HG03280 (cell line): ENCODE measurements at regions not wholly inside any gene's neighbourhood (a gene's known extent, or its start where the extent isn't known, plus 50 kb on each side); places are given as distances from the start of the nearest gene placed in this dataset.
"Not testable (repeated sequence)": the region's sequence is repeated elsewhere in the genome, so short reads cannot be mapped to it uniquely, and the experiment has no call there.

Experiments
- ATAC-seq: cut with Tn5 transposase; IDR thresholded peaks from one replicate; pipeline ENCODE4 v1.9.1; 2021; ENCODE audit warnings: mild to moderate bottlenecking, moderate library complexity; ENCODE audit not compliant: unreplicated experiment

DNA sequence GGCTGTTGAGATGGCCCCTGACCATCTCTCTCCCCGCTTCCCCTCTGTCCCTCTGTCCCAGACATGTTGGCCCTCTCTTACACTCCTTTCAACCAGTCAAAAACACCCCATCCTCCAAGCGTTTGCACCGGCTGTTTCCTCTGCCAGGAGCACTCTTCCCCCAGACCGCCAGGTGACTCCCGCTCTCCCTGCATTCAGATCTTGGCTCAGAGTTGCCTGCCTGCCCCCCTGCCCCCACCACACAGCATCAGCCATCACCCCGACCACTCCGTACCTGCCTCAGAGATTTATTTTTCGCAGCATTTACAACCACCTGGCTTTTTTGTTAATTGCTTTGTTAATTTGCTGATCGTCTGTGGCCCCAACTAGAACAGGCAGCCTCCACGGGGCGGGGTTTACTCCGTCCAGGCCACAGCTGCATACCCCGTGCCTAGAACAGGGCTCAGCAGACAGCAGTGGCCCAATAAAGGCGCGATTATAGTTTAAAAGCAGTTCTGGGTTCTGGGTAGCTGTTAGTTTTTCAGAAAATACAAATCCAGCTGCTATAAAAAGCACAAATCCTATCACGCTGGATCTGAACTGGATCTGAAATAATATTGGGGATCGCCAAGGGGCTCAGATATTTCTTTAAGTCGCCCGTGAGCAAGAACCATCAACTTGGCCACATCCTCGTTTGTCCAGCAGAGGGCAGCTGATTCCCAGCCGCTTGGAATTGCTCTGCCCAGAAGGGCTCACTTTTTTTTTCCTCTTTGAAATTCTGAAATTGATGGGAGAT lies 173.6 kb downstream of the IRF8 start:
- no peak for ATAC-seq

DNA sequence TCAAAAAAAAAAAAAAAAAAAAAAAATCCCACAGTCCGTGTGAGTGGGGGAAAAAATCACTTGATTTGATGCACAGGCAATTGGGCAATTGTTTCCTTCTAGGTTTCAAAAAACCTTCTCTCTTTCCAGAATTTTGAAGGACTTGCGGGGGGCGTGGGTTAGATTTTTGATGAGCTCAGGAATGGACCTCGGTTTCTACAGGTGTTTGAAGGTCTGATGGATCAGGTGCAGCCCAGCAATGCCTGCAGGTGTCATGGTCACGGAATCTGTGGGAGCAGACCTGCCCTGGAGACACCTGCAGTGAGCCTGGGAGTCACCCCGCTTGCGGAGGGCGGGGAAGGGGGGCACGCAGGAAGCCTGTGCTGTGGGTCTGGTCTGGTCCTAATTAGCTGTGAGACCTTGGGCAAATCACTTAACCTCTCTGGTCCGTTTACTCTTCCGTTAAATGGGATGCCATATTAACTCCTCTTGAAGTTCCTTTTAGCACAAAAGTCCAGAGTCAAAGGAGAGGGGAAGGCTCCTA lies 174.2 kb downstream of the IRF8 start:
- ATAC-seq: no peak

DNA sequence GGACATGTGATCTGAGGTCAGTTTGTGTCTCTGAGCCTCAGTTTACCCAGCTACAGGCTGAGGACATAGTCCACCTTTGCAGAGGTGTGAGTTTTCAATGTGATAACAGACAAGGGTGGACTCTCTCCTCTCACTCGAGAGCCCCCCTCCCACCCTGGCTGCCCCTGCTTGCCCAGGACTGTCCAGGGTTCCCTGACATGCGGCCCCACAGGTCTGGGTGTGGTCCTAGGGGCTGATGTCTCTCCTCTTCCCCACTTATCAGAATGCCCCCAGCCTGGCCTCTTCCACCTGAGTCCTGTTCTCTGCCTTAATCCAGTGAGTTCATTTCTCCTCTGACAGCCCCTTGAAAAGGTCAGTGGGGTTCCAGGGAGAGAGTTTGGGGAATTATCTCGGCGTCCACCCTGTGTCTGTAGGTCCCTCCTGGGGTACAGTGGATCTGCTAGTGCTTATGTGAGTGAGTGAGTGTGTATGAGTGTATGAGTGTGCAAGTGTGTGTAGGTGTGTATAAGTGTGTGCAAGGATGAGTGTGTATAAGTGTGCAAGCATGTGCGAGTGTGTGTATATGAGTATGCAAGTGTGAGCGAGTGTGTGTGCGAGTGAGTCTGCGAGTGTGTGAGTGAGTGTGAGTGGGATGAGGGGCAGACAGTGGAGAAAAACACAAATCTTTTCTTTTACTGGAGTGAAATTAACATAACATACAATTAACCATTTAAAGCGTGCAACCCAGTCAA lies 175.0 kb downstream of the IRF8 start:
- ATAC-seq: no peak

DNA sequence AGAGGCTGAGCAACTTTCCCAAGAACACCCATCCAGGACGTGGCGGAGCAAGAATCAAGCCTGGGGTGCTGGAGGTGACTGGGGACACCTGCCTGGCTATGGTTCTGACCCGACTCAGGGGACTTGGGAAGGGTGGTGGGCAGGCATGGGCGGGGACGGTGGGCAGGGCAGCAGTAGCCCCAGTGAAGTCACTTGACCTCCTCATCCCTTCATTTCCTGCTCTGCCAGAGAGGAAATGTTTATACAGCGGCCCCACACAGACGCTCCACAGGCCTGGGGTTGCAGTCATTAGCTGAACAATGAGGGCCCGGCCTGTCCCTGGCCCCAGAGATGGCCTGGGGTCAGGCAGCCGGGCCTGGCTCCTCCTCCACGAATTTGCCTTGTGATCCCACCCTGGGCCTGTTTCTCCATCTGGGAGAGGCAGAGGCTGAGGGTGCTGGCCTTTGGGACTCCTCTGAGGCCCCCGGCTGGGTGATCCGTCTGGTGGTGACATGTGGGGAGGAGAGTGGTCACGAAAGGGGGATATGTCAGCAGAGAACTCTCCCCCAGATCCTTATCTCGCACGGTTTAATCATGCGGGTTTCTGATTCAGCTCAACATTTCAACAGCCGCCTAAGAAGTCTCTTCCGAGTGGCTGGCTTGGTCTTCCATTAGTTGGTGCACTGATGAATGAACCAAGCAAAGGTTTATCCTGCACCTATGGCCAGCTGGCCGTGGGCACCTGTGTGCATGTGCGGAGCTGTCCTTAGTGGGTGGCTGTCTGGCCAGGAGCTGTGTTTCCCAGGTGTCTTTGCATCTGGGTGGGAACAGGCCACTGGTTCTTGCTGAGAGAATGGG lies 175.9 kb downstream of the IRF8 start:
- ATAC-seq: no peak

DNA sequence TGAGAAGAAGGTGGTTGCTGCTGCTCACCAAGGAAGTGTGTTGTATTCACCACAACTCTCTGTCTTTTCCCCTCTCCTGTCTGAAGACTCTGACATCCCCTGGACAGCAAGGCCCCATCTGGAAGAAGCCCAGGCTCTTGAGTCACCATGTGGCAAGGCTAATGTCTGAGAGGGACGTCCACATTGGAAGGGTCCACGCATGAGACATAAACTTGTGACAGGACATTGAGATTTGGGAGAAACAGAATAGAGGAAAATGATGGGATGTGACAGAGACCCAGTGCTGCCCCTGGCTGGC lies 176.5 kb downstream of the IRF8 start:
- ATAC-seq: no peak

DNA sequence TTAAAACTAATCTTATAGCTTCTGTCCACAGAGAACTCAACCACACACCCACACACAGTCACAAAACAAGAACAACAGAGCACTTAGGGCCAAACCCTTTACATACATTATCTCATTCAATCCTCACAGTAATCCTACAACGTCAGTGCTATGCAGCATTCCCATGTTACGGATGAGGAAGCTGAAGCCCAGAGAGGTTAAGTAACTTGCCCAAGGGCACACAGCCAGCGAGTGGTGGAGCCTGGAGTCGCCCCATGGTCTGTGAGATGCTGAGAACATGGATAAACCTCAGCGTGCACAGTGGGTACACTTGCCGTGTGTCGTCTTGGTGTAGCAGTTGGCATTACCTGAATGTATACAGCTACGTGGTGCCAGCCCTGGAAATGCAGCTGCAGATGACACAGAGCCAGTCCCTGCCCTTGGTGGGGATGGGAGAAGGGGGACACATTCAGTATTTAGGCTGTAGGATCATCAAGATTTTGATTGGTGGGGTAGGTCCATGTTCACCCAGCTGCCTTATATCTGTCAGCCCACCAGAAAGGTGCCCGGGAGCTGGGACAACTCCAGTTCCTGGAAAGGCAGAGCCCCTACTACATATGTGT lies 177.0 kb downstream of the IRF8 start:
- no peak for ATAC-seq

DNA sequence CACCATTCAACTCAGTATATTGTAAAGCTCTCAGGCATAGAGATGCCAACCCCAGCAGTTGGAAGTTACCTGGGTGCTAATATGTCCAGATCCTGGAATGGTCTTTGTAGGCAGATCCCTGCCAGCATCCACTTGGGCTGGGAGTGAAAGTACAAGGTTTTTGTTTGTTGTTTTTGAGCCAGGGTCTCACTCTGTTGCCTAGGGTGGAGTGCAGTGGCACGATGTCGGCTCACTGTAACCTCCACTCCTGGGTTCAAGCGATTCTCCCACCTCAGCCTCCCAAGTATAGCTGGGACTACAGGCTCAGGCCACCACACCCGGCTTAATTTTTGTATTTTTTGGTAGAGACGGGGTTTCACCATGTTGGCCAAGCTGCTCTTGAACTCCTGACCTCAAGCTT lies 177.6 kb downstream of the IRF8 start:
- no peak for ATAC-seq

DNA sequence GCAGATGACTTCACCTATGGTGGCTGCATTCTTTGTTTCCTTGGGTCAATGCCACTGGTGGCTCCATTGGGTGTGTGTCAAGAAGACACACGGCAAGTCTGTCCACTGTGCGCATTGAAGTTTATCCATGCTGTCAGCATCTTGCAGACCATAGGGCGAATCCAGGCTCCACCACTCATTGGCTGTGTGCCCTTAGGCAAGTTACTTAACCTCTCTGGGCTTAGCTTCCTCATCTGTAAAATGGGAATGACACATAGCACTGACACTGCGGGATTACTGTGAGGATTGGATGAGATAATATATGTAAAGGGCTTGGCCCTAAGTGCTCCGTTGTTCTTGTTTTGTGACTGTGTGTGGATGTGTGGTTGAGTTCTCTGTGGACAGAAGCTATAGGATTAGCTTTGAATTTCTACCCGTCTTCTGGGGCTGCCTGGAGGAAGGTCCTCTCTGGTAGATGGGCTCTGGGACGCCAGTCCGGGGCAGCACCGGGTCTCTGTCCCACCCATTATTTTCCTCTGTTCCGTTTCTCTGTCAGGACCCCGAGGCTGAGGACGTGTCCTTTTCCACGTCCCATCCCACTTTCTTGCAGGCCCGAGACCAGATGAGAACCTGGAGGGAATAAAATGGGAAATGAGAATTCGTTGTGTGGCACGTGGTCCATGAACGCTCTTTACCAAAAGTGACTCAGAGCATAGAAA lies 178.4 kb downstream of the IRF8 start:
- no peak for ATAC-seq

DNA sequence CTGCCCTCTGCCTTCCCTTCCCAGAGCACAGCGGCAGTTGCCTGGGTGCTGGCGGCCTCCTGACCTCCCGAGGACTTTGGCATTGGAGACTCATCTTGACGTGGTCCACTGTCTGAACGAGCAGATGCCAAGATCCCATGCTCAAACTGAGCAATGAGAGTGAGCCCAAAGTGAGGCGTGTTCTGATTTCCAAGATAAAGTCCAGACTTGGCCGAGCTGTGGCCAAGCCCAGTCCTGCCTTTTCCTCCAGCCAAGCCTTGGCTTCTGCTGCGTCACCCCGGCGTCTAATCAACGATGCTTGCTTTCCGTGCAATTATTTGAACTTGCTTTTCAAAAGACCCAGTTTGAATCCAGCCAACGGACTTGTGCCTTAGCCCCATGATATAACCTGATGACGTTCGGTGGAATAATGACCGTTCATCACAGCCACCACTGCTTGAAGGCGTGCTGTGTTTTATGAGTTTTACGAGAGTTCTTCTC lies 179.2 kb downstream of the IRF8 start:
- ATAC-seq: no peak

DNA sequence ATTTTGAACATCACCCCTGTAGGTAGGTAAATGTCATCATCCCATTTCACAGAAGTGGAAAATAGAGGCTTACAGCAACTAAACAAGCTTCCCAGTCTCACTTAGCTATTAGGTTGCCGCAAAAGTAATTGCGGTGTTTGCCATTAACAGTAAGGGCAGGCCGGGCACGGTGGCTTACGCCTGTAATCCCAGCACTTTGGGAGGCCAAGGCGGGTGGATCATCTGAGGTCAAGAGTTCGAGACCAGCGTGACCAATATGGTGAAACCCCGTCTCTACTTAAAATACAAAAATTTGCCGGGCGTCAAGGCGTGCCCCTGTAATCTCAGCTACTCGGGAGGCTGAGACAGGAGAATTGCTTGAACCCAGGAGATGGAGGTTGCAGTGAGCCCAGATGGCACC lies 179.7 kb downstream of the IRF8 start:
- ATAC-seq: not testable (repeated sequence)

DNA sequence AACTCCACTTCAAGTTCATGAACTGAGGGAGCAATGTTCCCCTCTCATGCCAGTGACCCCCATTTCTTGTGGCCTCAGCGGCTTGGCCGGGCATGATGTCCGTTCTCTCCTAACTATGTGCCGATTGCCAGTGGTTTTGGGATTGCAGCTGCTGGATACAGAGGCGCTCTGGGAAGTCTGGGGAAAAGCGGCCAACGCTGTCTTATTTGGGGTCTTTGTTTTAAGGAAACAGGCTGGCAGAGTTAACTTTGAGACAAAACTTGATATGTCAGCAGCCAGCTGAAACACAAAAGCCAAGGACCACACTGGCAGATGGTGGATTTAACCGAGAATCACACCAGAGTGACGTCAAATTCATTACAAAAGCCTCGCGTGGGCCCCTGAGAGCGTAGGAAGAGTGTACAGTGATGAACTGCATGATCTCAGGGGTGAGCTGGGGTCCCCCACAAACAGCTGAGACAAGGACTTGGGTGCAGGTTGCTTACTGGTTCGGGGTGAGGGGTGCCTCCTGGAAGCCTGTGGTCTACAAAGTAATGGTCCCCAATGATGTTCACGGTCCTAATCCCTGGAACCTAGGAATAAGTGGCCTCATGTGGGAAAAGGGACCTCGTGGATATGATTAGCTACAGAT lies 180.4 kb downstream of the IRF8 start:
- ATAC-seq: no peak

DNA sequence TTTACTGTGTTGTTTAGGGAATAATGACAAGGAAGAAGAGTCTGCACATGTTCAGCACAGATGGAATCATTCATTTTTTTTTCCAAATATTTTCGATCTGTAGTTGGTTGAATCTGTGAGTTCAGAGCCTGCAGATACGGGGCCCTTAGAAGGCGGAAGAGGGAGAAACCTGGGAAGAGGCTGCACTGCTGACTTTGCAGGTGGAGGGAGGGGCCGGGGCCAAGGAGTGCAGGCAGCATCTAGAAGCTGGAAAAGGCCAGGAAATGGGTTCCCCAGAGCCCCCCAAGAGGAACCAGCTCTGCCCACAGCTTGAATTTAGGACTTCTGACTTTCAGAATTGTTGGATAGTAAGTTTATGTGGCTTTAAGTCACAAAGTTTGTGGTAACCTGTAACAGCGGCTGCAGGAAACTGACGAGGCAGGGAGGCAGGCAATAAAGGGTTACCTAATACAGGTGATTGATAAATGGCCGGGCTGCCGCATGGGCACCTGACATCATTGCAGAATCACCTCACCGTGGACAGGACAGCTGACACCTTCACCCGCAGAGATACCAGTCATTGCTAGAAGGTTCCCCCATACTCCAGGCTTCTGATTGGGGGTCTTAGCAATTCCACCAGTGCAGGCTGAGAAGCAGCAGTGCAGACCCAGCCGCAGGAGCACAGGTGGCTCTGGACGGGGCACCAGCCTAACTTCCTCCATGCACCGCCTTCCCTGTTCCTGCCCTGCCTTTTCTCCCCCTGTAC lies 181.3 kb downstream of the IRF8 start:
- no peak for ATAC-seq

DNA sequence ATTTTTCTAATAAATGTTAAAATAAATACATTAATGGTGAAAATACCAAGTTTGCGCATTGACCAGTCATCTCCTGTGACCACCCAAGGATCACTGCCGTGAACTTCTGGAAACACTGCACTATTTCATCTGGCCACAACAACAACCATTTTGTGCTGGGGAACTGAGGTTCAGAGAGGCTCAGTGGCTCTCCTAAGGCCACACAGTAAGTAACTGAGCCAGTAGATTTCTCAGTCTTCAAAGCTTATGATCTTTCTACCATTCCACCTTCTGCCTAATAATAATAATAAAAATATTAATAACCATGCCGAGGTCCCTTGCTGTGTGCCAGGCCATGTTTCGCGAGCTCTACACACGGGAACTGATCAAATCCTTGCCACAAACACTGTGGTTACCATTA lies 182.0 kb downstream of the IRF8 start:
- no peak for ATAC-seq

DNA sequence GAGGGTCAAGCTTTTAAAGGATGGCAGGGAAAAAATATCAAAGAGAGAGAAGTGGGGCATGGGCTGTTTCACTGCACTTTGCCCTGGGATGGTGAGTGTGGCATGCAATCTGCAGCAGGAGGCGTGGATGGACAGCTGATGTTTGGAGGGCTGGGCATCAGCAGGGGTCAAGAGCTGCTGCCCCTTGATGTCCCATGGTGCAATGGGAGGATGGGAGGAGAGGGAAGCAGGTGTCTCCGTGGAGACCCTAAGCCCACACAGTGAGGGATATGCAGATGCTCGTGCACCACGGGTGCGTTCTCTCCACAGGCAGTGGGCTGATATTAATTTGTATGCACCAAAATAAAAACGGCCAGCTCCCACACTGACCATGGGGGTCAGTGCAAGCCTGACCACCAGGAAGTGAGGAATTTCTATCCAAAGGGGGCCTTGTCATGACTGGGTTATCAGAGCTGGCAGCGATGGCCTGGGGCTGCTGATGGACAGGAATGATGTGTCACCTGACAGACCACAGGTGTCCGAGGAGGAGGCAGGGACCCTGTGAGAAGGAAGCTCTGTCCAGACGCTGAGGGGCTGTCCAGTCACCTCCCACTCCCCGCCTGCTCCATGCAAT lies 183.6 kb downstream of the IRF8 start:
- no peak for ATAC-seq

DNA sequence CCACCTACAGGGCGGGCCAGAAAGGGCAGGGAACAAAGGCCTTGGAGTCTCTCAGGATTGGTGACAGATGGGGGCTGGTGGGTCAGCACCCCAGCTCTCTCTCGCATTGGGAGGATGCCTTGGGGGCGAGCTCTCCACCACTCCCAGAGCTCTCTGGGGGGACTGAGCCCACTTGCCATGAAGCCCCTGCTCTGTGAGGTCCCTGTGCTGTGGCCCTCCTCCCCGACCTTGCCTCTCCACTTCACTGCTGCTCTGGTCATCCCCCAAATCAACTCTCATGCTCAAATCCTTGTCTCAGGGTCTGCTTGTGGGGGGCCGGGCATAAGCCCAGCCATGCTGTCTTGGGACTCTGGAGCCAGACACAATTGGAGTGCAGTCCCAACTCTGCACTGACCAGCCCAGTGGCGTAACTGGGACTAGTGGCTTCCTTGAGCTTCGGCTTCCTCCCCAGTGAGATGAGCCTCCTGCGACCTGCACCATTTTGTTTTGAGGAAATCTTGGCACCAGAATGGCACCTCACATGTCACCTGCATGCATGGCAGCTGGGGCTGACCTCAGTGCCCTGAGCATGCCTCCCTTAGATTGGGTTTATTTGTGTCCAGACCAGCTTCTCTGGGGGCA lies 184.5 kb downstream of the IRF8 start:
- ATAC-seq: no peak

DNA sequence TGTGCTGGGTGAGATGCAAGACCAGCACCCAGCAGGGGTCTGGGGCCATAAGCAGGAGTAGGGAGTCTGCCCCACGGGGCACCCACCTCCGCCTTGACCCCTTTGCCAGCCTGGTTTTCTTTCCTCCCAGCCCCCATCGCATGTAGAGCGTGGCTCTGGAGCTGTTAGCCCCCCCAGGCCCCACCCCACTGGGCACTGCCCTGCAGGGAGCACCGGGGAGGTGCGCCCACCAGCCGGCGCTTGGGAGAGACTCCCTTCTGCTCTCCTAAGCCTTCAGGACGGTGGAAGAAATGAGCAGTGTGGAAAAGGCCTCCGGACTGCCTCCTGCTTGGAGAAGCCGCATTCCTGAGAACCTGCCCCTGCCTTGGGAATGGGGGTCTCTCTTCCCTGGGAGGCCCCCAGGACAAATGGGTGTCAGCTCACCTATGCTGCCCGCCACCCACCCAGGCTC lies 186.2 kb downstream of the IRF8 start:
- ATAC-seq: no peak

DNA sequence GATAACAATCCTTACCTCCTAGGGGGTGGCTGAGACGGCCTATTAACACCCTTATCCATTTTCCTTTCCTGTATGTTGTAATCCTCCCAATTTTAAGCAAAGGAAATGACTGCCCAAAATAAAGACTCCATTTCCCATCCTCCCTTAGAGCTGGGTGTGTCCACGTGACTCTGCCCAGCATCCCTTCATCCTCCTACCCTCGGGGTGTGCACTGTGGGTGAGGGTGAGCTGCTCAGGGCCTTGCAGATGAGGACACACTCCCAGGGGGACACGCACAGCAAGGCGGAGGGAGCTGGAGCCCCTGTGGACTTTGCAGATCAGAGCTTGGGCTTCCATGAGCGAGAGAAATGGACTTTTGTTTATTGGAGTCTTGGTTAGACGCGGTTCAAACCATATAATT lies 186.8 kb downstream of the IRF8 start:
- ATAC-seq: no peak

DNA sequence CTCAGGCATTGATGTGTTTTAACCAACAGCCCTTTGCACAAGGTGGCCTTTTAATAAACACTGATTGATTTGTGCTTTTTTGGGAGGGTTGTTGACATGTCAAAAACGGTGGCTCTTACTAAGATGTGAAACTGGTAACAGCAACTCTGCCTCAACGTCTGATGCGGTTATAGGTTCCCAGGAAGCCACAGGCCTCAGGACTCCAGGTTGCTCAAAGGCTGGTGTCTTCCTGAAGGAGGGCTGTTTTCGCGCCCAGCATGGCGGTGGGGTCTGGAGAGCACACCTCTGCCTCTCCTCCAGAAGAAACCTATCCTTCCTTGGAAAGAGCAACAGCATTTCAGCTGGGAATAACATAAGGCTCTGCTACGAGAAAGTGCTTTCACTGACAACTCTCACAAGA lies 187.5 kb downstream of the IRF8 start:
- ATAC-seq: no peak
